ENCODE measurements at regions not wholly inside any gene's neighbourhood (a gene's known extent, or its start where the extent isn't known, plus 50 kb on each side); places are given as distances from the start of the nearest gene placed in this dataset.
"Not testable (repeated sequence)": the region's sequence is repeated elsewhere in the genome, so short reads cannot be mapped to it uniquely, and the experiment has no call there.

- Mint-ChIP-seq H3K27ac (peak overlapping the region; percentile 78), H3K9me3 (ENCODE audit: low read depth) (peaks cover 6% of the 10 kb centered on the region), H3K27me3 (no peaks in the 10 kb centered on the region), H3K4me3 (peak overlapping the region; percentile 64), H3K36me3 (no peaks in the 10 kb centered on the region), H3K4me1 (ENCODE audit: low read depth) (peaks cover 23% of the 10 kb centered on the region)
Observed at GRCh38 chr12:124646385-124647230, 79.2 kb upstream of the NCOR2 start.

DNA sequence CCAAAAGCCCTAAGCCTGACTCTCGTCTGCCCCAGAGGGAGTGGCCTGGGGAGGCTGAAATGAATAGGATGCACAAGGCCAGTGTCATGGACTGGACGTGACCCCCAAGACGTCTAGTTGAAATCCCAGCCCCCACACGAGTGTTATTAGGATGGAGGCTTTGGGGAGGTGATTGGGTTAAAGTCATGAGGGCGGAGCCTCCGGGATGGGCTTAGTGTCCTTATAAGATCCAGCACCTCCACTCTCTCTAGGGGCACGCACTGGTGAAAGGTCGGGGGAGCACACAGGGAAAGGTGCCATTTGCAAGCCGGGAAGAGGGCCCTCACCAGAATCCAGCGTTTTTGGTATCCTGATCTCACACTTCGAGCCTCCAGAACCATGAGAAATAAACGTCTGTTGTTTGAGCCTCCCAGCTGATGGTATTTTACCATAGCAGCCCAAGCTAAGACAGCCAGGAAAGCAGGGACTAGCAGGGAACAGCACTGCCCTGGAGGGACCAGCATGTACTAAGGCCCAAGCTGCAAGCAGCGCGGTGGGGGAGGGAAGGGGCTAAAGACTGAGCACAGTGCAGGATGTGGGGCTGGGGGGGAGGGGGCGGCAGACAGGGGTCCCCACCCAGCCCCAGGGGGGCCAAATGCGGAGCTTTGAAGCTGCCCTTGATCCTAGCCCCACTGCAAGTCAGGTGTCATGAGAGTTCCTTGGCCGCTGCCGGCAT, 78.3 kb upstream of the NCOR2 start:
- Mint-ChIP-seq H3K4me1 (ENCODE audit: low read depth) (peaks cover 23% of the 10 kb centered on the region), H3K27me3 (no peaks in the 10 kb centered on the region), H3K9me3 (ENCODE audit: low read depth) (peaks cover 6% of the 10 kb centered on the region), H3K4me3 (peak overlapping the region; percentile 64), H3K36me3 (no peaks in the 10 kb centered on the region), H3K27ac (peak overlapping the region; percentile 22)

DNA sequence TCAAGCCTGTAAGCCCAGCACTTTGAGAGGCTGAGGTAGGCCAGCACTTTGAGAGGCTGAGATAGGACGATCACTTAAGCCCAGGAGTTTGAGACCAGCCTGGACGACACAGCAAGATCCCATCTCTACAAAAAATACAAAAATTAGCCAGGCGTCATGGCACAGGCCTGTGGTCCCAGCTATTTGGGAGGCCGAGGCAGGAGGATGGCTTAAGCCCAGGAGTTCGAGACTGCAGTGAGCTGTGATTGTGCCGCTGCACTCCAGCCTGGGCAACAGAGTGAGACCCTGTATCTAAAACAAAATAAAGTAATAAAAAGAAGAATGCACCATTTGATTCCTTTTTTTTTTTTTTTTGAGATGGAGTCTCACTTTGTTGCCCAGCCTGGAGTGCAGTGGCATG, 76.4 kb upstream of the NCOR2 start:
- not testable (repeated sequence) for H3K9me3 Mint-ChIP-seq (ENCODE audit: low read depth); H3K27ac Mint-ChIP-seq; H3K36me3 Mint-ChIP-seq; H3K4me3 Mint-ChIP-seq; H3K27me3 Mint-ChIP-seq
- H3K4me1 Mint-ChIP-seq (ENCODE audit: low read depth): peaks cover 23% of the 10 kb centered on the region

DNA sequence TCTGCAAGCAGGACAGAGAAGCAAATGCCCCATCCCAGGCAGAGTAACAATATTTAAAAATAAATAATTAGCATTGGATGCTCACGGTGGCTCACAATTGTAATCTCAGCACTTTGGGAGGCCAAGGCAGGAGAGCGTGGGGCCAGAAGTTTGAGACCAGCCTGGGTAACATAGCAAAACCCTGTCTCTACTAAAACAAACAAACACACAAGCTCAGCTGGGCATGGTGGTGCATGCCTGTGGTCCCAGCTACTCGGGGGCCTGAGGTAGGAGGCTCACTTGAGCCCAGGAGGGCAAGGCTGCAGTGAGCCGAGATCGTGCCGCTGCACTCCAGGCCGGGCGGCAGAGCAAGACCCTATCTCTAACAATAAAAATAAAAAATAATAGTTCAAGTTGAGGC, 74.7 kb upstream of the NCOR2 start:
- H3K27me3 Mint-ChIP-seq: no peaks in the 10 kb centered on the region
- H3K4me3 Mint-ChIP-seq: no peak overlapping the region
- no peaks in the 10 kb centered on the region for H3K9me3 Mint-ChIP-seq (ENCODE audit: low read depth)
- H3K4me1 Mint-ChIP-seq (ENCODE audit: low read depth): peaks cover 20% of the 10 kb centered on the region
- no peak overlapping the region for H3K27ac Mint-ChIP-seq
- no peaks in the 10 kb centered on the region for H3K36me3 Mint-ChIP-seq

GRCh38 chr12:124641591-124641990, 74.2 kb upstream of the NCOR2 start:
- H3K27me3 Mint-ChIP-seq: no peaks in the 10 kb centered on the region
- H3K36me3 Mint-ChIP-seq: no peaks in the 10 kb centered on the region
- no peaks in the 10 kb centered on the region for H3K9me3 Mint-ChIP-seq (ENCODE audit: low read depth)
- H3K27ac Mint-ChIP-seq: no peak overlapping the region
- H3K4me1 Mint-ChIP-seq (ENCODE audit: low read depth): peaks cover 17% of the 10 kb centered on the region
- no peak overlapping the region for H3K4me3 Mint-ChIP-seq

- Mint-ChIP-seq H3K36me3 (no peaks in the 10 kb centered on the region), H3K4me3 (no peak overlapping the region), H3K4me1 (ENCODE audit: low read depth) (peaks cover 11% of the 10 kb centered on the region)
Observed at GRCh38 chr12:124640056-124640455, 72.6 kb upstream of the NCOR2 start.

GRCh38 chr12:124639122-124639806, 71.9 kb upstream of the NCOR2 start:
- H3K27ac Mint-ChIP-seq: no peak overlapping the region
- H3K4me3 Mint-ChIP-seq: no peak overlapping the region
- H3K36me3 Mint-ChIP-seq: no peaks in the 10 kb centered on the region
- peaks cover 10% of the 10 kb centered on the region for H3K4me1 Mint-ChIP-seq (ENCODE audit: low read depth)
- no peaks in the 10 kb centered on the region for H3K27me3 Mint-ChIP-seq
- no peaks in the 10 kb centered on the region for H3K9me3 Mint-ChIP-seq (ENCODE audit: low read depth)

More at GRCh38 chr12:124640056-124640455, 72.6 kb upstream of the NCOR2 start:
- no peaks in the 10 kb centered on the region for H3K9me3 Mint-ChIP-seq (ENCODE audit: low read depth)
- H3K27ac Mint-ChIP-seq: no peak overlapping the region
- H3K27me3 Mint-ChIP-seq: no peaks in the 10 kb centered on the region

DNA sequence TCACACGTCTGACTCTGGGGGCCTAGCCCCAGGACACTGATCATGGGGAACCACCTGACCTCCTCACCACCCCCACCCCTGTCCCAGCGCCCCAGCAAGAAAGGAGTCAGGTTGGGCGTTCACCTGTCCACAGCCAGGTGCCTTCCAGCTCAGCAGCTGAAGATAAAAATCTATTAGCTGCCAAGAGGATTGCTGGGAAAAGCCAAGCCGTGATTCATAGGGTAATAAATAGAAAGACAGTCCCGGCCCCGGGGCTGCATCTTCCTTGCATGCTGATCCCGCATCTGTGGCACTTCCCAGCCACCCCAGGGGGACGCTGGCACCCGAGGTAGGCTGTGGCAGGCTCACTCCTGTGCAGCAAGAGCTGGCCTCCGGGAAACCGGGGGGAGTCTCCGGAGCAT, 70.2 kb upstream of the NCOR2 start:
- peaks cover 10% of the 10 kb centered on the region for H3K4me1 Mint-ChIP-seq (ENCODE audit: low read depth)

GRCh38 chr12:124637163-124637562, 69.8 kb upstream of the NCOR2 start:
- Mint-ChIP-seq H3K4me3 (no peak overlapping the region), H3K4me1 (ENCODE audit: low read depth) (peaks cover 10% of the 10 kb centered on the region), H3K36me3 (no peaks in the 10 kb centered on the region), H3K27me3 (no peaks in the 10 kb centered on the region), H3K27ac (no peak overlapping the region), H3K9me3 (ENCODE audit: low read depth) (no peaks in the 10 kb centered on the region)

More for the DNA sequence above, 70.2 kb upstream of the NCOR2 start:
- no peaks in the 10 kb centered on the region for H3K27me3 Mint-ChIP-seq
- no peaks in the 10 kb centered on the region for H3K36me3 Mint-ChIP-seq
- H3K9me3 Mint-ChIP-seq (ENCODE audit: low read depth): no peaks in the 10 kb centered on the region
- no peak overlapping the region for H3K27ac Mint-ChIP-seq
- H3K4me3 Mint-ChIP-seq: no peak overlapping the region

GRCh38 chr12:124636138-124636978, 68.9 kb upstream of the NCOR2 start:
- Mint-ChIP-seq H3K27ac (no peak overlapping the region), H3K36me3 (no peaks in the 10 kb centered on the region), H3K4me1 (ENCODE audit: low read depth) (peaks cover 10% of the 10 kb centered on the region), H3K27me3 (no peaks in the 10 kb centered on the region), H3K4me3 (no peak overlapping the region), H3K9me3 (ENCODE audit: low read depth) (no peaks in the 10 kb centered on the region)

DNA sequence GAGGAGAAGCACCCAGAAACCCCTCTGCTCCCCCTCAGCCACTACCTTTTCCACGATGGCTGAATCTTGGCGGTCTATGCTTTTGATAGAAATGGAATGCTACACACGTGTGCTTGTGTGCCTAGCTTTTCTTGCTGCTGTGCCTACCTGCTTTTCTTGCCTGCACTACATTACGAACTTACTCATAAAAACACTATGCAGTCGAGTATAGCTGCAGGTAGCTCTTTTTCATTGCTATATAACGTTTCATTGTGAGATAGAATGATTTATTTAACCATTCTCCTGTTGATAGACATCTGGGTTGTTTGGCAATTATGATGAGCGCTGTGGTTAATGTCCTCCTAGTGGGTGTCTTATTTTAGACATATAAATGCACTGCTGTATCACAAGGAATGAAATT, 67.9 kb upstream of the NCOR2 start:
- no peaks in the 10 kb centered on the region for H3K27me3 Mint-ChIP-seq
- no peaks in the 10 kb centered on the region for H3K9me3 Mint-ChIP-seq (ENCODE audit: low read depth)
- H3K27ac Mint-ChIP-seq: no peak overlapping the region
- peaks cover 10% of the 10 kb centered on the region for H3K4me1 Mint-ChIP-seq (ENCODE audit: low read depth)
- no peak overlapping the region for H3K4me3 Mint-ChIP-seq
- H3K36me3 Mint-ChIP-seq: no peaks in the 10 kb centered on the region

- Mint-ChIP-seq H3K4me1 (ENCODE audit: low read depth) (peaks cover 10% of the 10 kb centered on the region), H3K27me3 (no peaks in the 10 kb centered on the region), H3K4me3 (no peak overlapping the region), H3K9me3 (ENCODE audit: low read depth) (no peaks in the 10 kb centered on the region), H3K36me3 (no peaks in the 10 kb centered on the region), H3K27ac (no peak overlapping the region)
Observed at GRCh38 chr12:124633365-124634362, 66.3 kb upstream of the NCOR2 start.

- Mint-ChIP-seq H3K4me3 (no peak overlapping the region), H3K27ac (no peak overlapping the region)
Observed at GRCh38 chr12:124632519-124632984, 65.1 kb upstream of the NCOR2 start.

More at GRCh38 chr12:124632519-124632984, 65.1 kb upstream of the NCOR2 start:
- no peaks in the 10 kb centered on the region for H3K9me3 Mint-ChIP-seq (ENCODE audit: low read depth)
- H3K4me1 Mint-ChIP-seq (ENCODE audit: low read depth): peaks cover 10% of the 10 kb centered on the region
- H3K27me3 Mint-ChIP-seq: no peaks in the 10 kb centered on the region
- no peaks in the 10 kb centered on the region for H3K36me3 Mint-ChIP-seq
